MCF 10A (cell line): ENCODE measurements at regions not wholly inside any gene's neighbourhood (a gene's known extent, or its start where the extent isn't known, plus 50 kb on each side); places are given as distances from the start of the nearest gene placed in this dataset.

Experiments
- BruUV-seq: library from RNA; stranded (reverse); fragments of 400-500 nt; replicated peaks from 2 replicates; lab custom pipeline; 2021; lab: Mats Ljungman, UMichigan
- CTCF ChIA-PET: fragments of 300-600 bp; sonication (Branson Sonifier 250); formaldehyde crosslinking; extraction: SDS; loops from one replicate; lab custom pipeline; 2021; ENCODE audit warnings: antibody characterized with exemption, inconsistent platforms; lab: Yijun Ruan, JAX
- POLR2A ChIA-PET: fragments of 300-600, 350-650 bp; sonication (Branson Sonifier 250); formaldehyde crosslinking; extraction: SDS; loops from one replicate; lab custom pipeline; 2020; ENCODE audit warnings: antibody characterized with exemption, inconsistent platforms; lab: Yijun Ruan, JAX
- DNase-seq: peaks from one replicate; pipeline ENCODE4 v3.0.0-alpha.2; 2018; ENCODE audit not compliant: unreplicated experiment
- H3K27ac Mint-ChIP-seq: one replicate; pipeline ENCODE4 v1.8.0; 2022; ENCODE audit warnings: mild to moderate bottlenecking, low read depth, mixed read lengths; ENCODE audit not compliant: unreplicated experiment
- H3K27me3 Mint-ChIP-seq: one replicate; pipeline ENCODE4 v1.8.0; 2022; ENCODE audit warnings: mixed read lengths; ENCODE audit not compliant: insufficient read depth, unreplicated experiment
- H3K36me3 Mint-ChIP-seq: one replicate; pipeline ENCODE4 v1.8.0; 2022; ENCODE audit warnings: mild to moderate bottlenecking, moderate library complexity, mixed read lengths; ENCODE audit not compliant: insufficient read depth, unreplicated experiment
- H3K4me1 Mint-ChIP-seq: one replicate; pipeline ENCODE4 v1.8.0; 2022; ENCODE audit warnings: mixed read lengths; ENCODE audit not compliant: insufficient read depth, unreplicated experiment
- H3K4me3 Mint-ChIP-seq: one replicate; pipeline ENCODE4 v1.8.0; 2022; ENCODE audit warnings: mild to moderate bottlenecking, moderate library complexity, mixed read lengths; ENCODE audit not compliant: unreplicated experiment
- H3K9me3 Mint-ChIP-seq: one replicate; pipeline ENCODE4 v1.8.0; 2022; ENCODE audit warnings: mixed read lengths; ENCODE audit not compliant: unreplicated experiment
- intact Hi-C: fragments of 100-400 bp; cut with micrococcal nuclease; formaldehyde crosslinking; loops from 2 replicates; pipeline ENCODE4 v1.14.1; 2022
- TF ChIP-seq, protein P1 (sequence below): fragments of 200-600 bp; IDR thresholded peaks from one replicate; pipeline ENCODE4 v1.8.0; 2022; ENCODE audit warnings: antibody characterized with exemption, mild to moderate bottlenecking; ENCODE audit not compliant: unreplicated experiment

GRCh38 chr9:1157836-1158235 is 107.7 kb downstream of the DMRT2 start:
- Mint-ChIP-seq H3K4me1 (peaks cover 7% of the 10 kb centered on the region), H3K4me3 (no peak overlapping the region), H3K27me3 (no peaks in the 10 kb centered on the region), H3K27ac (no peak overlapping the region), H3K9me3 (no peaks in the 10 kb centered on the region), H3K36me3 (no peaks in the 10 kb centered on the region)
- CTCF ChIA-PET, result interaction anchor here (0.5 to 0.7 kb wide), 2 partner anchors 24 to 82 kb away, joined by 3 to 4 read pairs; no protein-coding TSS in a partner anchor
- no peak for DNase-seq
- TF ChIP-seq, protein P1, sequence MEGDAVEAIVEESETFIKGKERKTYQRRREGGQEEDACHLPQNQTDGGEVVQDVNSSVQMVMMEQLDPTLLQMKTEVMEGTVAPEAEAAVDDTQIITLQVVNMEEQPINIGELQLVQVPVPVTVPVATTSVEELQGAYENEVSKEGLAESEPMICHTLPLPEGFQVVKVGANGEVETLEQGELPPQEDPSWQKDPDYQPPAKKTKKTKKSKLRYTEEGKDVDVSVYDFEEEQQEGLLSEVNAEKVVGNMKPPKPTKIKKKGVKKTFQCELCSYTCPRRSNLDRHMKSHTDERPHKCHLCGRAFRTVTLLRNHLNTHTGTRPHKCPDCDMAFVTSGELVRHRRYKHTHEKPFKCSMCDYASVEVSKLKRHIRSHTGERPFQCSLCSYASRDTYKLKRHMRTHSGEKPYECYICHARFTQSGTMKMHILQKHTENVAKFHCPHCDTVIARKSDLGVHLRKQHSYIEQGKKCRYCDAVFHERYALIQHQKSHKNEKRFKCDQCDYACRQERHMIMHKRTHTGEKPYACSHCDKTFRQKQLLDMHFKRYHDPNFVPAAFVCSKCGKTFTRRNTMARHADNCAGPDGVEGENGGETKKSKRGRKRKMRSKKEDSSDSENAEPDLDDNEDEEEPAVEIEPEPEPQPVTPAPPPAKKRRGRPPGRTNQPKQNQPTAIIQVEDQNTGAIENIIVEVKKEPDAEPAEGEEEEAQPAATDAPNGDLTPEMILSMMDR, result no peak
- intact Hi-C loops, result no loop called here
- no TSS peak for BruUV-seq
- POLR2A ChIA-PET, result no interaction called here

DNA sequence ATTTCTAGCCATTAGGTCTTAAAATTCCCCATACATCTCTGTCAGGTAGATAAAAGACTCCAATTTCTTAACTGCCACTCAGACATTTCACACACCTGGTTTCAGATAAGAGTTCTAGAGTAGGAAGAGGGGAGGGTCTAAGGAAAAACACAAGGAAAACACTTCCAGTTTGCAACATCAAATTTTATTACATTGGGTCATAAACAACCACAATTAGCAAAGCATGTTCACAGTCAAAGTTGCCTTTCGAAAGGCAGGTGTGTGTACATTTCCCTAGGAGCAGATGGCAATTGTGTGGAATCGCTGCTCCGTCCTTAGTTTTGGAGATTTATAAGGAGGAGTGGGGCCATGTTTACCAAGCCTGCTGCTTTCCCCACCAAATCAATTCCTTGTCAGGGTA is 120.8 kb downstream of the DMRT2 start:
- BruUV-seq, result no TSS peak
- ChIA-PET POLR2A (no interaction called here), CTCF (no interaction called here)
- H3K4me1 Mint-ChIP-seq, result no peaks in the 10 kb centered on the region
- no peak overlapping the region for H3K4me3 Mint-ChIP-seq
- DNase-seq, result no peak
- H3K36me3 Mint-ChIP-seq, result no peaks in the 10 kb centered on the region
- H3K27me3 Mint-ChIP-seq, result no peaks in the 10 kb centered on the region
- H3K9me3 Mint-ChIP-seq, result peaks cover 7% of the 10 kb centered on the region
- no peak overlapping the region for H3K27ac Mint-ChIP-seq
- intact Hi-C loops, result no loop called here
- TF ChIP-seq, protein P1, result no peak

- Mint-ChIP-seq H3K27me3 (no peaks in the 10 kb centered on the region), H3K9me3 (peaks cover 7% of the 10 kb centered on the region), H3K4me1 (no peaks in the 10 kb centered on the region), H3K4me3 (no peak overlapping the region), H3K36me3 (no peaks in the 10 kb centered on the region), H3K27ac (no peak overlapping the region)
- BruUV-seq, result no TSS peak
- intact Hi-C loops, result no loop called here
- DNase-seq, result no peak
- TF ChIP-seq, protein P1, result no peak
- ChIA-PET POLR2A (no interaction called here), CTCF (no interaction called here)
These were observed 121.4 kb downstream of the DMRT2 start for GRCh38 chr9:1171546-1171945.

DNA sequence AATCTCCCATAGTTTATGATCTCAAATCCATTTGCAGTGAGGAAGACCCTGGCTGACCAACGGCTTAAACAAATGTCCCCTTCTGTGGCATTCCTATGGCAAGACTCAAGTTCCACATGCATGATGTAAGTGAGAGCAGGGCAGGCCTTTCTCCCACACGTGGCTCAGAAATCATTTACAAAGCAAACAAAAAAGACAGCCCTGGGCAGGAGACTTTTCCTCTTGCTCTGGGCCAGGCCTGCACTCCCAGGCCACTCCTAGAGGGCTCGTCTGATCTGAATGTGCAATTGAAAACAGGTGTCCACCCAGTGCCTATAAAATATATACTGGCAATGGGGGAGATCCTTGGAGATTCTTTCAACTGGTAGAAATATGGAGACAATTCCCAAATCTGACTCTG is 123.1 kb downstream of the DMRT2 start:
- TF ChIP-seq, protein P1, result no peak
- Mint-ChIP-seq H3K27ac (no peak overlapping the region), H3K4me3 (no peak overlapping the region), H3K27me3 (peaks cover 2% of the 10 kb centered on the region), H3K9me3 (no peaks in the 10 kb centered on the region), H3K36me3 (no peaks in the 10 kb centered on the region), H3K4me1 (no peaks in the 10 kb centered on the region)
- no TSS peak for BruUV-seq
- intact Hi-C loops, result no loop called here
- DNase-seq, result no peak
- ChIA-PET CTCF (no interaction called here), POLR2A (no interaction called here)
